ENCODE measurements at regions not wholly inside any gene's neighbourhood (a gene's known extent, or its start where the extent isn't known, plus 50 kb on each side); places are given as distances from the start of the nearest gene placed in this dataset.

DNA sequence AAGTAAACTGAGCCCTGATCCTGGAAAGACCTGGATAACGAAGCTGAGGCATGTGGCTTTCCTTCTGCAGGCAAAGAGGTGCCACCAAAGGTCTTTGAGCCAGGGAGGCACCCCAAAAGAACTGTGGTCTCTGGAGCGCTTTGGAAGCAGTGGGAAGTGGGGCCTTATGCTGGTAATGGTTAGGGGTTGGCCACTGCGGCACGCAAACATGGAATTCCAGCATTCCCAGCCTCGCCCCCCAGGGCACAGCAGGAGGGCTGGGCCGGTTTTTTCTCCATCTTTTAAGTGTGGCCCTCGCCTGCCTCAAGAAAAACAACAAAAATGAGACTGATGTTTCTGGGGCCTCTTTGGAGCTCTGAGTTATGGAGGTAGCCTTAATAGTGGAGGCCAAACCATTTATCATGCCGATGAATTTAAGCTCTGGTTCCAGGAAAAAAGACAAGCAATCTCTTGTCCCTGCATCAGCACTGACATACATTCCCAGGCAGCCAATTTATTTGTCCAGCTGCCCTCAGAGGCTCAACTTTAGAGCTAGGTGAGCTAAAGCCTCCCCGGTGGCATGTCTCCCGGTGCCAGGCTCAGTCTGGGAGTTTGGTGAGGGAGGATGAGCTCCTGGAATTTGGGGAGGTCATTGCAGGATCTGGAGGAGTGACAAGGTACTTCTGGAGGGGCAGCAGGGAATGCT lies 109.0 kb downstream of the TLE3 start:
- peaks cover 57% of the 10 kb centered on the region for H3K27me3 ChIP-seq (ENCODE audit: control insufficient read depth, extremely low read depth, insufficient read depth, low read length)
- no peak for TF ChIP-seq CTCF (optimal IDR thresholded peaks at IDR 0.05 in 1 of 3, IDR thresholded peaks at IDR 0.05 in 1 of 3, conservative IDR thresholded peaks at IDR 0.05 in 1 of 3; ENCODE audit: extremely low read depth in 1 of 3, insufficient read depth in 2 of 3, low read length in 3 of 3)
- no peak for TF ChIP-seq EZH2 (IDR thresholded peaks at IDR 0.05; ENCODE audit: low read length)
- H3K9ac ChIP-seq (ENCODE audit: control insufficient read depth, extremely low read depth, insufficient read depth, low read length), result no peak overlapping the region
- H3K9me3 ChIP-seq (ENCODE audit: control insufficient read depth, low read depth, low read length), result no peaks in the 10 kb centered on the region
- H3K4me2 ChIP-seq (ENCODE audit: control insufficient read depth, extremely low read depth, insufficient read depth, low read depth, low read length), result no peak overlapping the region
- peaks cover 3% of the 10 kb centered on the region for H3K4me1 ChIP-seq (ENCODE audit: control insufficient read depth, extremely low read depth, insufficient read depth, low read length)
- dilution Hi-C loops (cut with MboI; ENCODE audit: extremely low pct_ligation_motif_present, low sequenced_read_pairs), result no loop called here
- H3K79me2 ChIP-seq (ENCODE audit: control insufficient read depth, insufficient read depth, low read length), result no peaks in the 10 kb centered on the region
- no peak overlapping the region for H3K27ac ChIP-seq (ENCODE audit: control insufficient read depth, insufficient read depth, low read length)
- H4K20me1 ChIP-seq (ENCODE audit: control insufficient read depth, extremely low read depth, insufficient read depth, low read length), result no peaks in the 10 kb centered on the region
- FAIRE-seq (no peak), DNase-seq (ENCODE audit: low read depth, low spot score) (no peak)
- H3K9me1 ChIP-seq (ENCODE audit: control insufficient read depth, extremely low read depth, insufficient read depth, low read length), result no peaks in the 10 kb centered on the region
- H3K4me3 ChIP-seq (ENCODE audit: control insufficient read depth in 2 of 3, extremely low read depth in 1 of 3, insufficient read depth in 2 of 3, low read depth in 1 of 3, low read length in 3 of 3), result no peak overlapping the region
- no peak overlapping the region for H2AFZ ChIP-seq (ENCODE audit: control insufficient read depth, low read length)
- H3K36me3 ChIP-seq (ENCODE audit: control insufficient read depth in 2 of 2, extremely low read depth in 1 of 2, insufficient read depth in 2 of 2, low read length in 2 of 2), result no peaks in the 10 kb centered on the region

GRCh38 chr15:69990566-69991421 lies 106.9 kb downstream of the TLE3 start:
- H4K20me1 ChIP-seq (ENCODE audit: control insufficient read depth, extremely low read depth, insufficient read depth, low read length), result no peaks in the 10 kb centered on the region
- DNase-seq (ENCODE audit: low read depth, low spot score) (no peak), FAIRE-seq (no peak)
- dilution Hi-C loops (cut with MboI; ENCODE audit: extremely low pct_ligation_motif_present, low sequenced_read_pairs), result no loop called here
- H3K79me2 ChIP-seq (ENCODE audit: control insufficient read depth, insufficient read depth, low read length), result no peaks in the 10 kb centered on the region
- no peak for TF ChIP-seq EZH2 (IDR thresholded peaks at IDR 0.05; ENCODE audit: low read length)
- no peak for TF ChIP-seq CTCF (optimal IDR thresholded peaks at IDR 0.05 in 1 of 3, IDR thresholded peaks at IDR 0.05 in 1 of 3, conservative IDR thresholded peaks at IDR 0.05 in 1 of 3; ENCODE audit: extremely low read depth in 1 of 3, insufficient read depth in 2 of 3, low read length in 3 of 3)
- peaks cover 60% of the 10 kb centered on the region for H3K27me3 ChIP-seq (ENCODE audit: control insufficient read depth, extremely low read depth, insufficient read depth, low read length)
- no peaks in the 10 kb centered on the region for H3K4me1 ChIP-seq (ENCODE audit: control insufficient read depth, extremely low read depth, insufficient read depth, low read length)
- H3K36me3 ChIP-seq (ENCODE audit: control insufficient read depth in 2 of 2, extremely low read depth in 1 of 2, insufficient read depth in 2 of 2, low read length in 2 of 2), result no peaks in the 10 kb centered on the region
- H3K4me2 ChIP-seq (ENCODE audit: control insufficient read depth, extremely low read depth, insufficient read depth, low read depth, low read length), result no peak overlapping the region
- H3K9ac ChIP-seq (ENCODE audit: control insufficient read depth, extremely low read depth, insufficient read depth, low read length), result no peak overlapping the region
- no peak overlapping the region for H3K4me3 ChIP-seq (ENCODE audit: control insufficient read depth in 2 of 3, extremely low read depth in 1 of 3, insufficient read depth in 2 of 3, low read depth in 1 of 3, low read length in 3 of 3)
- H3K9me1 ChIP-seq (ENCODE audit: control insufficient read depth, extremely low read depth, insufficient read depth, low read length), result no peaks in the 10 kb centered on the region
- H2AFZ ChIP-seq (ENCODE audit: control insufficient read depth, low read length), result no peak overlapping the region
- no peaks in the 10 kb centered on the region for H3K9me3 ChIP-seq (ENCODE audit: control insufficient read depth, low read depth, low read length)
- no peak overlapping the region for H3K27ac ChIP-seq (ENCODE audit: control insufficient read depth, insufficient read depth, low read length)

Data from keratinocyte (primary cell).